OCI-LY1 (cell line): ENCODE measurements at regions not wholly inside any gene's neighbourhood (a gene's known extent, or its start where the extent isn't known, plus 50 kb on each side); places are given as distances from the start of the nearest gene placed in this dataset.

Experiments
- EZH2 ChIP-seq: fragments of 200-600 bp; sonication (generic), shearing (Covaris generic); IDR thresholded peaks from 2 replicates; pipeline ENCODE4 v1.8.0; 2017; ENCODE audit warnings: borderline replicate concordance, mixed run types, mild to moderate bottlenecking, antibody characterized with exemption, low read length, moderate library complexity, mixed read lengths
- TF ChIP-seq, protein P1 (sequence below): fragments of 200-600 bp; sonication (generic), shearing (Covaris generic); IDR thresholded peaks from 2 replicates; pipeline ENCODE4 v1.5.1; 2017; ENCODE audit warnings: mild to moderate bottlenecking, antibody characterized with exemption, low read length, moderate library complexity, mixed read lengths

DNA sequence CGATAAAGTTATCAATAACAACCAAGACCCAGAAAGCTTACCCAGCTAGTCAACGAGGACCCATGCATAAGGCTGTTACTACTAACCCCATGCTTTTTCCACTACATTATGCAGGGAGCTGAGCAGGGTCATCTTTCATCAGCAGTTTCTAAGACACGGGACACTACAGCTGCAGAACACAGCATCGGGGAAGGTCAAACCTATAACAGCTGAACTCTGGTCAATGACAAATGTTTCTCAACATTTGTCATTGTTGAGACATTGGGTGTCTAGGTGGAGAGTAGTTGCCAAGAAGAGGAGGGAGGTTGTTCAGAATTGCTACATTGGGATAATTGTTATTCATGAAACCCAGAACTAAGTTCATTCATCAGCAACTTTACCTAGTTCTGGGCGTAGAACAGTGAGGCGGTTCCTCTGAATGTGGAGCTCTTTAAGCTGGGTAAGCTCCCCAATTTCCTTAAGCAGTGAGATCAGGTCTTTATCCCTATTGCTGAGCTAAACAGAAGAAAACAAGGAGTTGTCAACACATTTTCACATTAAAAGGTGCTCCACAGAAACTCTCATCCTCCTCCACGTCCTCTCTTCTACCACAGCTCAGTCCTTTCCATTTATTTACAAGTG lies 105.6 kb downstream of the ZNF22 start:
- TF ChIP-seq, protein P1, sequence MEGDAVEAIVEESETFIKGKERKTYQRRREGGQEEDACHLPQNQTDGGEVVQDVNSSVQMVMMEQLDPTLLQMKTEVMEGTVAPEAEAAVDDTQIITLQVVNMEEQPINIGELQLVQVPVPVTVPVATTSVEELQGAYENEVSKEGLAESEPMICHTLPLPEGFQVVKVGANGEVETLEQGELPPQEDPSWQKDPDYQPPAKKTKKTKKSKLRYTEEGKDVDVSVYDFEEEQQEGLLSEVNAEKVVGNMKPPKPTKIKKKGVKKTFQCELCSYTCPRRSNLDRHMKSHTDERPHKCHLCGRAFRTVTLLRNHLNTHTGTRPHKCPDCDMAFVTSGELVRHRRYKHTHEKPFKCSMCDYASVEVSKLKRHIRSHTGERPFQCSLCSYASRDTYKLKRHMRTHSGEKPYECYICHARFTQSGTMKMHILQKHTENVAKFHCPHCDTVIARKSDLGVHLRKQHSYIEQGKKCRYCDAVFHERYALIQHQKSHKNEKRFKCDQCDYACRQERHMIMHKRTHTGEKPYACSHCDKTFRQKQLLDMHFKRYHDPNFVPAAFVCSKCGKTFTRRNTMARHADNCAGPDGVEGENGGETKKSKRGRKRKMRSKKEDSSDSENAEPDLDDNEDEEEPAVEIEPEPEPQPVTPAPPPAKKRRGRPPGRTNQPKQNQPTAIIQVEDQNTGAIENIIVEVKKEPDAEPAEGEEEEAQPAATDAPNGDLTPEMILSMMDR, result no peak
- TF ChIP-seq EZH2, result no peak
